ENCODE measurements at regions not wholly inside any gene's neighbourhood (a gene's known extent, or its start where the extent isn't known, plus 50 kb on each side); places are given as distances from the start of the nearest gene placed in this dataset.

DNA sequence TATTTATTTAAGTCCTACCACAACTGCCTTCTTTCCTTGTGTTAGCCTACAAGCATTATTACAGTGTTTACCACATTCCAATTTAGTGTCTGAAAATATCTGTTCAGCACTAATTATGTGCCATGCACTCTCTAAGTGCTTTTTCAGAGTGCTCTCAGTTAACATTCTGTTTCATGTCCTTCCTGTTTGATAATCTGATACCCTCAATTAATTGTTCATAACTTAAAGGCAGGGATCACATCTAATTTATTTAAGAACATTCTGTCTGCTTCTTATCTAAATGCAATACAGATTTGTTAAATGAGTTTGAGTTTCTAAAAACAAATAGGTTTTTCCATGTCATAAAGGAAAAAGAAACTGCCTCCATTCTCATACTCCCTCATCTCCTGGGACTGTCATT lies 649.6 kb upstream of the ATXN8OS start (continued):
- TF ChIP-seq SNAI2 (CRISPR knock-in tag; IDR thresholded peaks at IDR 0.05) (peak; percentile 45; the same call in 1 of the 2 replicates), ZNF8 (CRISPR knock-in tag; IDR thresholded peaks at IDR 0.05) (peak; percentile 31; the same call in 1 of the 2 replicates), ZNF70 (CRISPR knock-in tag; IDR thresholded peaks at IDR 0.05) (peak; percentile 62), ZNF565 (CRISPR knock-in tag; conservative IDR thresholded peaks at IDR 0.05; ENCODE audit: low read depth) (no peak), PPARA (CRISPR knock-in tag; IDR thresholded peaks at IDR 0.05; ENCODE audit: borderline replicate concordance) (no peak), CSDC2 (CRISPR knock-in tag; IDR thresholded peaks at IDR 0.05) (no peak), OSR1 (CRISPR knock-in tag; IDR thresholded peaks at IDR 0.05) (no peak), ISL1 (CRISPR knock-in tag; IDR thresholded peaks at IDR 0.05) (peak; percentile 94), TCF4 (CRISPR knock-in tag; IDR thresholded peaks at IDR 0.05; ENCODE audit: borderline replicate concordance) (peak; percentile 97), RARB (CRISPR knock-in tag; IDR thresholded peaks at IDR 0.05) (no peak), ESRRG (CRISPR knock-in tag; IDR thresholded peaks at IDR 0.05) (peak; percentile 84)
- TF ChIP-seq, protein P1, sequence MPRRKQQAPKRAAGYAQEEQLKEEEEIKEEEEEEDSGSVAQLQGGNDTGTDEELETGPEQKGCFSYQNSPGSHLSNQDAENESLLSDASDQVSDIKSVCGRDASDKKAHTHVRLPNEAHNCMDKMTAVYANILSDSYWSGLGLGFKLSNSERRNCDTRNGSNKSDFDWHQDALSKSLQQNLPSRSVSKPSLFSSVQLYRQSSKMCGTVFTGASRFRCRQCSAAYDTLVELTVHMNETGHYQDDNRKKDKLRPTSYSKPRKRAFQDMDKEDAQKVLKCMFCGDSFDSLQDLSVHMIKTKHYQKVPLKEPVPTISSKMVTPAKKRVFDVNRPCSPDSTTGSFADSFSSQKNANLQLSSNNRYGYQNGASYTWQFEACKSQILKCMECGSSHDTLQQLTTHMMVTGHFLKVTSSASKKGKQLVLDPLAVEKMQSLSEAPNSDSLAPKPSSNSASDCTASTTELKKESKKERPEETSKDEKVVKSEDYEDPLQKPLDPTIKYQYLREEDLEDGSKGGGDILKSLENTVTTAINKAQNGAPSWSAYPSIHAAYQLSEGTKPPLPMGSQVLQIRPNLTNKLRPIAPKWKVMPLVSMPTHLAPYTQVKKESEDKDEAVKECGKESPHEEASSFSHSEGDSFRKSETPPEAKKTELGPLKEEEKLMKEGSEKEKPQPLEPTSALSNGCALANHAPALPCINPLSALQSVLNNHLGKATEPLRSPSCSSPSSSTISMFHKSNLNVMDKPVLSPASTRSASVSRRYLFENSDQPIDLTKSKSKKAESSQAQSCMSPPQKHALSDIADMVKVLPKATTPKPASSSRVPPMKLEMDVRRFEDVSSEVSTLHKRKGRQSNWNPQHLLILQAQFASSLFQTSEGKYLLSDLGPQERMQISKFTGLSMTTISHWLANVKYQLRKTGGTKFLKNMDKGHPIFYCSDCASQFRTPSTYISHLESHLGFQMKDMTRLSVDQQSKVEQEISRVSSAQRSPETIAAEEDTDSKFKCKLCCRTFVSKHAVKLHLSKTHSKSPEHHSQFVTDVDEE (CRISPR knock-in tag; IDR thresholded peaks at IDR 0.05) = peak; percentile 95
- TF ChIP-seq, protein P2, sequence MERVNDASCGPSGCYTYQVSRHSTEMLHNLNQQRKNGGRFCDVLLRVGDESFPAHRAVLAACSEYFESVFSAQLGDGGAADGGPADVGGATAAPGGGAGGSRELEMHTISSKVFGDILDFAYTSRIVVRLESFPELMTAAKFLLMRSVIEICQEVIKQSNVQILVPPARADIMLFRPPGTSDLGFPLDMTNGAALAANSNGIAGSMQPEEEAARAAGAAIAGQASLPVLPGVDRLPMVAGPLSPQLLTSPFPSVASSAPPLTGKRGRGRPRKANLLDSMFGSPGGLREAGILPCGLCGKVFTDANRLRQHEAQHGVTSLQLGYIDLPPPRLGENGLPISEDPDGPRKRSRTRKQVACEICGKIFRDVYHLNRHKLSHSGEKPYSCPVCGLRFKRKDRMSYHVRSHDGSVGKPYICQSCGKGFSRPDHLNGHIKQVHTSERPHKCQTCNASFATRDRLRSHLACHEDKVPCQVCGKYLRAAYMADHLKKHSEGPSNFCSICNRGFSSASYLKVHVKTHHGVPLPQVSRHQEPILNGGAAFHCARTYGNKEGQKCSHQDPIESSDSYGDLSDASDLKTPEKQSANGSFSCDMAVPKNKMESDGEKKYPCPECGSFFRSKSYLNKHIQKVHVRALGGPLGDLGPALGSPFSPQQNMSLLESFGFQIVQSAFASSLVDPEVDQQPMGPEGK (CRISPR knock-in tag; IDR thresholded peaks at IDR 0.05; ENCODE audit: borderline replicate concordance) = peak; percentile 63; the same call in 1 of the 2 replicates

DNA sequence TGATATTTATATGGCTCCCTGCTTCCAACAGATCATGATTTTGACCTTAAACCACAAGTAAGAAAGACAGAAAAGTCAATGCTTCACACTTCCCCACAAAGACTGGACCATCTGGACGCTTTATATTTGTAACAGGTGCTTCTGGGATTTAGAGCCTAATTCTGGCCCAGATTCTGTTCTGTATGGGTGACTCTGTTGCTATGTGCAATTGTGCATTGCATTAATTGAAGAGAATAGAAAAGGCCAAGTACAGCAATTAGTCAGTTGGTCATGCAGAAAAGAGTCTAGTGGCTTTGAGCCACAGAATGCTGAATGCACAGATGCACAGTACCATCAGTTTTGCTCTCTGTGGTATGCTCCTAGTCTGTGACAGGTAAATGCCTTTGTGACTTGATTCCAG lies 657.4 kb upstream of the ATXN8OS start:
- TF ChIP-seq ZNF565 (CRISPR knock-in tag; conservative IDR thresholded peaks at IDR 0.05; ENCODE audit: low read depth) = no peak
- TF ChIP-seq TCF4 (CRISPR knock-in tag; IDR thresholded peaks at IDR 0.05; ENCODE audit: borderline replicate concordance) = no peak
- TF ChIP-seq GLIS3 (CRISPR knock-in tag; IDR thresholded peaks at IDR 0.05) = no peak
- TF ChIP-seq, protein P3, sequence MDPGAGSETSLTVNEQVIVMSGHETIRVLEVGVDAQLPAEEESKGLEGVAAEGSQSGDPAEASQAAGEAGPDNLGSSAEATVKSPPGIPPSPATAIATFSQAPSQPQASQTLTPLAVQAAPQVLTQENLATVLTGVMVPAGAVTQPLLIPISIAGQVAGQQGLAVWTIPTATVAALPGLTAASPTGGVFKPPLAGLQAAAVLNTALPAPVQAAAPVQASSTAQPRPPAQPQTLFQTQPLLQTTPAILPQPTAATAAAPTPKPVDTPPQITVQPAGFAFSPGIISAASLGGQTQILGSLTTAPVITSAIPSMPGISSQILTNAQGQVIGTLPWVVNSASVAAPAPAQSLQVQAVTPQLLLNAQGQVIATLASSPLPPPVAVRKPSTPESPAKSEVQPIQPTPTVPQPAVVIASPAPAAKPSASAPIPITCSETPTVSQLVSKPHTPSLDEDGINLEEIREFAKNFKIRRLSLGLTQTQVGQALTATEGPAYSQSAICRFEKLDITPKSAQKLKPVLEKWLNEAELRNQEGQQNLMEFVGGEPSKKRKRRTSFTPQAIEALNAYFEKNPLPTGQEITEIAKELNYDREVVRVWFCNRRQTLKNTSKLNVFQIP (CRISPR knock-in tag; IDR thresholded peaks at IDR 0.05; ENCODE audit: borderline replicate concordance, low read depth) = no peak
- TF ChIP-seq, protein P4, sequence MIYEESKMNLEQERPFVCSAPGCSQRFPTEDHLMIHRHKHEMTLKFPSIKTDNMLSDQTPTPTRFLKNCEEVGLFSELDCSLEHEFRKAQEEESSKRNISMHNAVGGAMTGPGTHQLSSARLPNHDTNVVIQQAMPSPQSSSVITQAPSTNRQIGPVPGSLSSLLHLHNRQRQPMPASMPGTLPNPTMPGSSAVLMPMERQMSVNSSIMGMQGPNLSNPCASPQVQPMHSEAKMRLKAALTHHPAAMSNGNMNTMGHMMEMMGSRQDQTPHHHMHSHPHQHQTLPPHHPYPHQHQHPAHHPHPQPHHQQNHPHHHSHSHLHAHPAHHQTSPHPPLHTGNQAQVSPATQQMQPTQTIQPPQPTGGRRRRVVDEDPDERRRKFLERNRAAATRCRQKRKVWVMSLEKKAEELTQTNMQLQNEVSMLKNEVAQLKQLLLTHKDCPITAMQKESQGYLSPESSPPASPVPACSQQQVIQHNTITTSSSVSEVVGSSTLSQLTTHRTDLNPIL (CRISPR knock-in tag; IDR thresholded peaks at IDR 0.05; ENCODE audit: low read depth) = no peak
- no peak for ATAC-seq

DNA sequence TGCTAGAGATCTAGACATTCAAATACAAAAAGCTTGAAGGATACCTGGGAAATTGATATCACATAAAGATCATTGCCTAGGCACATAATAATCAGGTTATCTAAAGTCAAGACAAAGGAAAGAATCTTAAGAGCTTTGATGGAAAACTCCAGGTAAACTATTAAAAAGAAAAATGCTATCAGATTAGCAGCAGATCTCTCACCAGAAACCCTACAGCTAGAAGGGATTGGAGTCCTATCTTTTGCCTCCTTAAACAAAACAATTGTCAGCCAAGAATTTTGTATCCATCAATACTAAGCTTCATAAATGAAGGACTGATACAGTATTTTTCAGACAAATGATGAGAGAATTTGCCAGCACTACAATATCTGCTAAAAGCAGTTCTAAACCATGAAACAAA lies 682.4 kb upstream of the ATXN8OS start:
- TF ChIP-seq, protein P4 (CRISPR knock-in tag; IDR thresholded peaks at IDR 0.05; ENCODE audit: low read depth) = no peak
- TF ChIP-seq ARNTL (CRISPR knock-in tag; IDR thresholded peaks at IDR 0.05; ENCODE audit: borderline replicate concordance, low read depth) = no peak
- TF ChIP-seq ZC3H10 (CRISPR knock-in tag; IDR thresholded peaks at IDR 0.05) = no peak
- TF ChIP-seq ISL1 (CRISPR knock-in tag; IDR thresholded peaks at IDR 0.05) = no peak
- ATAC-seq = no peak

DNA sequence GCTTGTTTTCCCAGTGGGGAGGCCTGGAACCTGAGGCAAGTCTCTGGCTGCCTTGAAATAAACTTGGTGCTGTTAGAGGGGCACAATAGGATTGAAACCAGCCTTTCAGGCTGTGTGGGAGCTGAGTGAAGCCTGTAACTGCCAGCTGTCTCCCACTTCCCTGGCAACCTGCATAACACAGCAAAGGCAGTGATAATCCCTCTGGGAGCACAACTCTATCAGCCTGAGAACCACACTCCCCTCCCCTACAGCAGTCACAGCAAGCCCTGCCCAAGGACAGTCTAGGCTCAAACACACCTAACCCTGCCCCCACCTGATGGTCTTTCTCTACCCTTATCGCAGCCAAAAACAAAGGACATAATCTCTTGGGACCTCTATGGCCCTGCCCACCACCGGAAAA lies 683.8 kb upstream of the ATXN8OS start:
- TF ChIP-seq ESRRG (CRISPR knock-in tag; IDR thresholded peaks at IDR 0.05) = no peak
- TF ChIP-seq ZNF70 (CRISPR knock-in tag; IDR thresholded peaks at IDR 0.05) = no peak
- no peak for TF ChIP-seq CSDC2 (CRISPR knock-in tag; IDR thresholded peaks at IDR 0.05)
- no peak for TF ChIP-seq TOX (CRISPR knock-in tag; IDR thresholded peaks at IDR 0.05; ENCODE audit: borderline replicate concordance)
- no peak for TF ChIP-seq TCF4 (CRISPR knock-in tag; IDR thresholded peaks at IDR 0.05; ENCODE audit: borderline replicate concordance)
- TF ChIP-seq, protein P5, sequence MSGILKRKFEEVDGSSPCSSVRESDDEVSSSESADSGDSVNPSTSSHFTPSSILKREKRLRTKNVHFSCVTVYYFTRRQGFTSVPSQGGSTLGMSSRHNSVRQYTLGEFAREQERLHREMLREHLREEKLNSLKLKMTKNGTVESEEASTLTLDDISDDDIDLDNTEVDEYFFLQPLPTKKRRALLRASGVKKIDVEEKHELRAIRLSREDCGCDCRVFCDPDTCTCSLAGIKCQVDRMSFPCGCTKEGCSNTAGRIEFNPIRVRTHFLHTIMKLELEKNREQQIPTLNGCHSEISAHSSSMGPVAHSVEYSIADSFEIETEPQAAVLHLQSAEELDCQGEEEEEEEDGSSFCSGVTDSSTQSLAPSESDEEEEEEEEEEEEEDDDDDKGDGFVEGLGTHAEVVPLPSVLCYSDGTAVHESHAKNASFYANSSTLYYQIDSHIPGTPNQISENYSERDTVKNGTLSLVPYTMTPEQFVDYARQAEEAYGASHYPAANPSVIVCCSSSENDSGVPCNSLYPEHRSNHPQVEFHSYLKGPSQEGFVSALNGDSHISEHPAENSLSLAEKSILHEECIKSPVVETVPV (CRISPR knock-in tag; IDR thresholded peaks at IDR 0.05) = no peak
- TF ChIP-seq ZFP30 (CRISPR knock-in tag; IDR thresholded peaks at IDR 0.05) = no peak
- no peak for TF ChIP-seq ISL1 (CRISPR knock-in tag; IDR thresholded peaks at IDR 0.05)
- TF ChIP-seq, protein P4 (CRISPR knock-in tag; IDR thresholded peaks at IDR 0.05; ENCODE audit: low read depth) = no peak
- no peak for ATAC-seq
